ENCODE measurements at regions not wholly inside any gene's neighbourhood (a gene's known extent, or its start where the extent isn't known, plus 50 kb on each side); places are given as distances from the start of the nearest gene placed in this dataset.

GRCh38 chr4:52366621-52367020 lies 292.5 kb downstream of the USP46 start:
- no peak overlapping the region for H3K18ac ChIP-seq (ENCODE audit: extremely low read depth, low read length)
- no peak overlapping the region for H3K23ac ChIP-seq (ENCODE audit: insufficient read length)
- no peak overlapping the region for H3K4ac ChIP-seq (replicated peaks; ENCODE audit: insufficient read length, low read depth, low read length)
- no peaks in the 10 kb centered on the region for H3K79me1 ChIP-seq (ENCODE audit: low read depth, low read length)
- no peaks in the 10 kb centered on the region for H3K79me2 ChIP-seq (ENCODE audit: control insufficient read depth in 1 of 2, insufficient read depth in 2 of 2, low read length in 2 of 2)
- ChIA-PET CTCF (ENCODE audit: partially characterized antibody) (no interaction called here), POLR2A (ENCODE audit: partially characterized antibody) (no interaction called here)
- FAIRE-seq (no peak), DNase-seq (ENCODE audit: low read depth in 1 of 2, low spot score in 2 of 2) (no peak)
- H2BK15ac ChIP-seq (ENCODE audit: low read length) = no peak overlapping the region
- no peaks in the 10 kb centered on the region for H3K36me3 ChIP-seq (ENCODE audit: control insufficient read depth in 2 of 4, insufficient read depth in 4 of 4, low read length in 3 of 4)
- no peaks in the 10 kb centered on the region for H3K23me2 ChIP-seq (ENCODE audit: low read depth, low read length)
- no peaks in the 10 kb centered on the region for H3K27me3 ChIP-seq (replicated peaks in 1 of 4; ENCODE audit: control insufficient read depth in 3 of 4, extremely low read depth in 1 of 4, insufficient read depth in 3 of 4, low read length in 3 of 4)
- H2BK120ac ChIP-seq (replicated peaks; ENCODE audit: low read depth, low read length) = no peak overlapping the region
- no peak overlapping the region for H4K5ac ChIP-seq (ENCODE audit: insufficient read length, low read depth, low read length)
- H2BK12ac ChIP-seq (ENCODE audit: low read depth, low read length) = no peak overlapping the region
- no peak for TF ChIP-seq FOSL1 (IDR thresholded peaks at IDR 0.05; ENCODE audit: insufficient read depth, low read depth, low read length)
- TF ChIP-seq YY1 (IDR thresholded peaks at IDR 0.05; ENCODE audit: low read depth, low read length) = no peak
- no peak for TF ChIP-seq RFX5 (IDR thresholded peaks at IDR 0.05; ENCODE audit: borderline replicate concordance, low read depth, low read length)
- TF ChIP-seq RXRA (IDR thresholded peaks at IDR 0.05; ENCODE audit: insufficient read depth, low read depth, low read length) = no peak
- TF ChIP-seq JUND (IDR thresholded peaks at IDR 0.05; ENCODE audit: low read length) = no peak
- TF ChIP-seq KDM4A (IDR thresholded peaks at IDR 0.05; ENCODE audit: low read depth, low read length, severe bottlenecking) = no peak
- no peak for TF ChIP-seq KDM5A (IDR thresholded peaks at IDR 0.05; ENCODE audit: low read length)
- peaks cover 0 to 5% (median 0%) of the 10 kb centered on the region in 4 experiments; a peak in 2 of 7 replicates for H3K4me1 ChIP-seq (replicated peaks in 1 of 4; ENCODE audit: control insufficient read depth in 3 of 4, insufficient read depth in 4 of 4, low read length in 3 of 4)
- H2BK20ac ChIP-seq (ENCODE audit: low read length) = no peak overlapping the region
- no peak overlapping the region for H3K4me2 ChIP-seq (ENCODE audit: insufficient read depth in 1 of 2, low read depth in 2 of 2, low read length in 2 of 2)
- H2AK5ac ChIP-seq (ENCODE audit: low read depth, low read length) = no peak overlapping the region
- no peak overlapping the region for H3K27ac ChIP-seq (ENCODE audit: low read depth, low read length)
- H3K9ac ChIP-seq (replicated peaks in 1 of 4; ENCODE audit: extremely low read depth in 1 of 4, low read depth in 3 of 4, low read length in 3 of 4) = no peak overlapping the region
- H4K20me1 ChIP-seq (replicated peaks in 1 of 2; ENCODE audit: control insufficient read depth in 1 of 2, insufficient read depth in 2 of 2, low read length in 2 of 2) = no peaks in the 10 kb centered on the region
- H4K91ac ChIP-seq (replicated peaks; ENCODE audit: insufficient read length, low read length) = no peak overlapping the region
- no peak overlapping the region for H3K14ac ChIP-seq (ENCODE audit: insufficient read length)
- H4K8ac ChIP-seq (ENCODE audit: extremely low read depth, insufficient read depth, low read length) = no peak overlapping the region
- H3K56ac ChIP-seq (replicated peaks; ENCODE audit: insufficient read length, low read depth, low read length) = no peak overlapping the region
- no peaks in the 10 kb centered on the region for H3K9me3 ChIP-seq (ENCODE audit: insufficient read depth in 2 of 2, low read depth in 1 of 2, low read length in 1 of 2)
- H3K4me3 ChIP-seq (ENCODE audit: extremely low read depth in 1 of 4, insufficient read depth in 2 of 4, low read depth in 3 of 4, low read length in 4 of 4) = no peak overlapping the region
- H2BK5ac ChIP-seq (ENCODE audit: low read depth, low read length) = no peak overlapping the region
- WGBS, 2 experiments (ENCODE audit: extremely low coverage in 1 of 2, insufficient coverage in 1 of 2, insufficient read length in 1 of 2, insufficient replicate concordance in 2 of 2, low coverage in 1 of 2, low lambda C conversion rate in 2 of 2, missing lambda C conversion rate in 1 of 2) = 93% methylated on average over 4 of the region's 4 CpGs; no CpG with 5 or more reads in 1 of the 2 experiments
- H2AFZ ChIP-seq (ENCODE audit: low read length) = 0 out of 2 replicates have a peak overlapping the region, but pooled peaks have one; percentile 8

All from H1 (cell line).